ENCODE measurements at regions not wholly inside any gene's neighbourhood (a gene's known extent, or its start where the extent isn't known, plus 50 kb on each side); places are given as distances from the start of the nearest gene placed in this dataset.

DNA sequence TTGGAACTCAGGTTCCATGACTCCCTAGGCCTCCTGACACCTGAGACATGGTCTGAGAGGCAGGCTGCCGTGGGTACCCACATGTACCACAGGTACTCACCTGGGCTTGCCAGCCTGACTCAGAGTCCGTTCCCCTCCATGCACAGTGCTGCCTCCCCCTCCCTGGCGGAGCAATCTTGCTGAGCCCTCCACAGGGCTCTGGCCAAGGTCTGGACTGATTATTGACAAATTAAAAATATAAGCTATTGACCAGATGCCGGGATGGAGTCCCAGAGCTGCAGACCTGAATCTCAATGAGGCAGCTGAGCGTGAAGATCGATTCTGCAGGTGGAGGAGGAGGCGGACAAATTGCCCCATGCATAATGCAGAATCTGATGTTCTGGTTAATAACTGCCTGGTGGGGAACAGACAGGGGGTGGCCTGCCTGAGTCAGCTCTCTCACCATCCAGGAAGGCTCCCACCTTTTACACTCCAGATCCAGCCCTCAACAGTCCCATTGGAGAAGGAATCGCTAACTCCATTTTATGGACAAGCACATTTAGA is 422.7 kb downstream of the MIAT start:
- intact Hi-C loops (cut with DNase I), result no loop called here
- H3K9me3 ChIP-seq, result no peaks in the 10 kb centered on the region

DNA sequence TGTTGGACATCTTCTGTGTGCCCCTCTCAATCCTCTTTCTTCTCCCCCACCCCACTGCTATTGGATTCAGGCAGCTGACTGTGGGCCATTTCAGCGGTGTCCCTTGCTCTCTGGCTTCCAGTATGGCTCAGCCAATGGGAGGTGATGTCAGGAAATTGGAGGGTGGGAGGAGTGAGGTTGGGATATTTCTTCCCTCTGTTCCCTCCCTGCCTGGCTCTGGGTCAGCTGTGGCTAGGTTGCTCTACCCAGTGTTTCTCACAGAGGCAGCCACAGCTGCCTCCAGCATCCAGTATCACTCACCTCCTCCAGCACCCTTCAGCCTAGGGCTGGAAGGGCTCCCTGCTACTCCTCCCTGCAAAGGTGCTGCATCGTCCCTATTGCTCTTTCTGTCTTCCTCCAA is 423.5 kb downstream of the MIAT start:
- no peaks in the 10 kb centered on the region for H3K4me1 ChIP-seq
- 50 to 60% methylated on average over 2 of the region's 2 CpGs for WGBS, 2 donors
- no peaks in the 10 kb centered on the region for H3K27me3 ChIP-seq
- H3K27ac ChIP-seq, result no peak overlapping the region
- H3K9me3 ChIP-seq, result no peaks in the 10 kb centered on the region
- DNase-seq, result no peak
- intact Hi-C loops (cut with DNase I), result no loop called here
- H3K4me3 ChIP-seq (replicated peaks in 1 of 3), result no peak overlapping the region
- no peaks in the 10 kb centered on the region for H3K36me3 ChIP-seq
- TF ChIP-seq, protein P1, sequence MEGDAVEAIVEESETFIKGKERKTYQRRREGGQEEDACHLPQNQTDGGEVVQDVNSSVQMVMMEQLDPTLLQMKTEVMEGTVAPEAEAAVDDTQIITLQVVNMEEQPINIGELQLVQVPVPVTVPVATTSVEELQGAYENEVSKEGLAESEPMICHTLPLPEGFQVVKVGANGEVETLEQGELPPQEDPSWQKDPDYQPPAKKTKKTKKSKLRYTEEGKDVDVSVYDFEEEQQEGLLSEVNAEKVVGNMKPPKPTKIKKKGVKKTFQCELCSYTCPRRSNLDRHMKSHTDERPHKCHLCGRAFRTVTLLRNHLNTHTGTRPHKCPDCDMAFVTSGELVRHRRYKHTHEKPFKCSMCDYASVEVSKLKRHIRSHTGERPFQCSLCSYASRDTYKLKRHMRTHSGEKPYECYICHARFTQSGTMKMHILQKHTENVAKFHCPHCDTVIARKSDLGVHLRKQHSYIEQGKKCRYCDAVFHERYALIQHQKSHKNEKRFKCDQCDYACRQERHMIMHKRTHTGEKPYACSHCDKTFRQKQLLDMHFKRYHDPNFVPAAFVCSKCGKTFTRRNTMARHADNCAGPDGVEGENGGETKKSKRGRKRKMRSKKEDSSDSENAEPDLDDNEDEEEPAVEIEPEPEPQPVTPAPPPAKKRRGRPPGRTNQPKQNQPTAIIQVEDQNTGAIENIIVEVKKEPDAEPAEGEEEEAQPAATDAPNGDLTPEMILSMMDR (IDR thresholded peaks at IDR 0.05), result no peak
- TF ChIP-seq POLR2A (IDR thresholded peaks at IDR 0.05), result no peak

More for the DNA sequence above, 422.7 kb downstream of the MIAT start:
- TF ChIP-seq, protein P1 (IDR thresholded peaks at IDR 0.05), result no peak
- no peak for TF ChIP-seq POLR2A (IDR thresholded peaks at IDR 0.05)
- H3K4me1 ChIP-seq, result no peaks in the 10 kb centered on the region
- H3K27ac ChIP-seq, result no peak overlapping the region
- H3K27me3 ChIP-seq, result no peaks in the 10 kb centered on the region
- WGBS, 2 donors, result 86 to 90% methylated on average over 7 to 8 of the region's 8 CpGs
- H3K4me3 ChIP-seq (replicated peaks in 1 of 3), result no peak overlapping the region
- no peak for DNase-seq
- H3K36me3 ChIP-seq, result no peaks in the 10 kb centered on the region

DNA sequence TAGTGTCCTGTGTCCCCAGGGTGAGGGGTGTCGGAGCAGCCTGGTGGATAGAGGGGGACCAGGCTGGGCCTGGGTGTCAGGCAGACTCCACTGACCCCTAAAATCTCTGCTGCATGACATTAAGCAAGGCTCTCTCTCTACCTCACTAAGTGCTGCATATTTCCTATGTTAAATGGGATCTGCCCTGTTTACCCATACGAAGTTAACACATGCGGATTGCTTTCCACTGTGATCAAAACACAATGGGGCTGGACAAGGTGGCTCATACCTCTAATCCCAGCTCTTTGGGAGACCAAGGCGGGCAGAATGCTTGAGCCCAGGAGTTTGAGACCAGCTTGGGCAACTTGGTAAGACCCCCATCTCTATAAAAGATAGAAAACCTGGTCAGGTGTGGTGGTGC is 426.2 kb downstream of the MIAT start:
- H3K36me3 ChIP-seq, result no peaks in the 10 kb centered on the region

DNA sequence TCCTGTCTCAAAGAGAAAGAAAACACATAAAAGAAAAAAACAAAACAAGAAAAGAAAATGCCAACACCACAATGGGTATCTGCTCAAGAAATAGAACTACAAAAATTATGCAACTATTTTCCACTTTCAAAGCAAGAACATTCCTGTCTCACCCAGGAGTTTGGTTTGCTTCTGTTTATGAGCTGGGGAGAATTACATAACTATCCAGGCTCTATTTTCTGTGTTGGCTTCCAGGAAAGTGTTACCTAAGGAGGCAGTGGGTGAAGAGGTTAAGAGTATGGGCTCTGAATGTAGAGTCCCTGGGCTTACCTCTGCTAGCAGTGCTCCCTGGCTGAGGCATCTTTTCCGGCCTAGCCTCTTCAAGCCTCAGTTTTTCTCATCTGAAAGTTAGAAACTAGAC is 426.7 kb downstream of the MIAT start:
- WGBS, 2 donors, result 96 to 100% methylated on average over 1 of the region's 1 CpG
- TF ChIP-seq, protein P1 (IDR thresholded peaks at IDR 0.05), result no peak
- TF ChIP-seq POLR2A (IDR thresholded peaks at IDR 0.05), result no peak
- DNase-seq, result no peak
- Histone ChIP-seq H3K4me1 (no peaks in the 10 kb centered on the region), H3K9me3 (no peaks in the 10 kb centered on the region), H3K27me3 (no peaks in the 10 kb centered on the region), H3K36me3 (no peaks in the 10 kb centered on the region), H3K4me3 (replicated peaks in 1 of 3) (no peak overlapping the region), H3K27ac (no peak overlapping the region)
- intact Hi-C loops (cut with DNase I), result no loop called here

More for the DNA sequence above, 426.2 kb downstream of the MIAT start:
- no peak for TF ChIP-seq POLR2A (IDR thresholded peaks at IDR 0.05)
- TF ChIP-seq, protein P1 (IDR thresholded peaks at IDR 0.05), result no peak
- H3K4me3 ChIP-seq (replicated peaks in 1 of 3), result no peak overlapping the region
- DNase-seq, result no peak
- no peaks in the 10 kb centered on the region for H3K27me3 ChIP-seq
- no peak overlapping the region for H3K27ac ChIP-seq
- no peaks in the 10 kb centered on the region for H3K4me1 ChIP-seq
- WGBS, 2 donors, result 89 to 94% methylated on average over 4 of the region's 4 CpGs
- H3K9me3 ChIP-seq, result no peaks in the 10 kb centered on the region
- intact Hi-C loops (cut with DNase I), result no loop called here

DNA sequence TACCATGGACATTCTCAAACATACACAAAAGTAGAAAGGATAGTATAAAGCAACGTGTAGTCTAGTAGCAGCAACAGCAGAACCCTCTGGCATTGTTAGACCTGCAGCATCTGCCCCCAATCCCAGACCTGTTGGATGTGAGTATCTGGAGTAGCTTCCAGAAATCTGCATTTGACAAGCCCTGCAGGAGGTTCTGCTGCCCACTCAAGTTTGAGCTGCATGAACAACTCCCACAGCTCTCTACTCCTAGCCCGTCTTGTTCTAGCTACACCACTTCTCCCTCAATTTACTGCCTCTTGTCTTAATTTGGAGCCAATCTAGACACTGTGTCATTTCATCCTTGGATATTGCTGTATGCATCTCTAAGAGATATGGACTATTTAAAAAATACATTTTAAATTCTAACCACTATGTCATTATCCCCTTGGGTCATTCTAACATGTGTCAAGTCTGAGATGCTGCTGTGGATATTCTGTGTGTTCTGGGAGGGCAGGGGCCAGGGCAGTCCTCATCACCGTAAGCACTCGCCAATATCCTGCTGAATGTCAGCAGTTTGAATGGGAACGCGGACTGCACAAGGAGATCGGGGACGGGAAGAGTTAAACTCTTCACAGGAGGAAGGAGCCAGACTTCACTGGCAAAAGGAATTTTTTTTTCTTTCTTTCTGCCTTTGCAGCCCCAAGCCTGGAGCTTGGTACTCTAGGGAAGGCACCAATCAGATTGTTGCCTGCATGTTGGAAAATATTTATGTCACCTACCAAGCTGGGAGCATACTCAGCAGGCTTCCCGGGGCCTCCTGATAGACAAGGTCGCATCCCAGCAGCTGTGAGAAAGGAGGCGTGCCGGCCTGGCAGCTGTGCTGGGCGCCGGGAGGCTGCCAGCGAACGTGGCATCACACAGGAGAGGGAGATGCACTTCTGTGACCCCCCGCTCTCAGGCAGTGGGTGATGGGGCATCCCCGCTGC is 429.0 kb downstream of the MIAT start:
- 37 to 50% methylated on average over 14 to 18 of the region's 18 CpGs for WGBS, 2 donors
- no peak for DNase-seq
- Histone ChIP-seq H3K4me1 (no peaks in the 10 kb centered on the region), H3K4me3 (replicated peaks in 1 of 3) (no peak overlapping the region), H3K27me3 (no peaks in the 10 kb centered on the region), H3K9me3 (no peaks in the 10 kb centered on the region), H3K36me3 (no peaks in the 10 kb centered on the region), H3K27ac (no peak overlapping the region)
- intact Hi-C loops (cut with DNase I), result no loop called here
- TF ChIP-seq, protein P1 (IDR thresholded peaks at IDR 0.05), result no peak
- TF ChIP-seq POLR2A (IDR thresholded peaks at IDR 0.05), result no peak
